ENCODE measurements at regions not wholly inside any gene's neighbourhood (a gene's known extent, or its start where the extent isn't known, plus 50 kb on each side); places are given as distances from the start of the nearest gene placed in this dataset.

DNA sequence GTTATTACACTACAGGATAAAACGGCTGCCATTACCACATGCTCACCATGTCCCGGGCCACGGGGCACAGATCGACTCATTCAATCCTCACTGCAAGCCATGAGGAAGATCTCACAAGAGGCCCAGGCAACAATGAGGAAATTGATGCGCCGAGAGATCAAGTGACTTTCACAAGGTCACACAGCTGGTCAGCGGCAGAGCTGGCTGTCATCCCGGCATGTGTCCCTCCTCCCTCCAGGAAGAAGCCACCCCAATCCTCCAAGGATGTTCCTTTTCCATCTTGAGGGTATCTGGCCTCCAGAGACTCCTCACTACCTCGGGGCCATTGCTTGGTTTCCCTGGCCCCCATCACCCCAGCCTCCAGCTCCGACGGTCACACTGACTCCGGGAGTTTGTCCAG, 65.3 kb upstream of the GLI2 start:
- TF ChIP-seq, protein P1, sequence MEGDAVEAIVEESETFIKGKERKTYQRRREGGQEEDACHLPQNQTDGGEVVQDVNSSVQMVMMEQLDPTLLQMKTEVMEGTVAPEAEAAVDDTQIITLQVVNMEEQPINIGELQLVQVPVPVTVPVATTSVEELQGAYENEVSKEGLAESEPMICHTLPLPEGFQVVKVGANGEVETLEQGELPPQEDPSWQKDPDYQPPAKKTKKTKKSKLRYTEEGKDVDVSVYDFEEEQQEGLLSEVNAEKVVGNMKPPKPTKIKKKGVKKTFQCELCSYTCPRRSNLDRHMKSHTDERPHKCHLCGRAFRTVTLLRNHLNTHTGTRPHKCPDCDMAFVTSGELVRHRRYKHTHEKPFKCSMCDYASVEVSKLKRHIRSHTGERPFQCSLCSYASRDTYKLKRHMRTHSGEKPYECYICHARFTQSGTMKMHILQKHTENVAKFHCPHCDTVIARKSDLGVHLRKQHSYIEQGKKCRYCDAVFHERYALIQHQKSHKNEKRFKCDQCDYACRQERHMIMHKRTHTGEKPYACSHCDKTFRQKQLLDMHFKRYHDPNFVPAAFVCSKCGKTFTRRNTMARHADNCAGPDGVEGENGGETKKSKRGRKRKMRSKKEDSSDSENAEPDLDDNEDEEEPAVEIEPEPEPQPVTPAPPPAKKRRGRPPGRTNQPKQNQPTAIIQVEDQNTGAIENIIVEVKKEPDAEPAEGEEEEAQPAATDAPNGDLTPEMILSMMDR (IDR thresholded peaks at IDR 0.05), result no peak
- no peak for TF ChIP-seq POLR2A (IDR thresholded peaks at IDR 0.05)
- no peak for TF ChIP-seq POLR2AphosphoS5 (IDR thresholded peaks at IDR 0.05)
